DOHH2 (cell line): ENCODE measurements at regions not wholly inside any gene's neighbourhood (a gene's known extent, or its start where the extent isn't known, plus 50 kb on each side); places are given as distances from the start of the nearest gene placed in this dataset.

Experiments used
- EZH2phosphoT487 ChIP-seq: fragments of 200-600 bp; sonication (generic); IDR thresholded peaks from 2 replicates; pipeline ENCODE4 v1.6.1; 2017; ENCODE audit warnings: borderline replicate concordance, mild to moderate bottlenecking, antibody characterized with exemption, low read length, moderate library complexity, mixed read lengths
- TF ChIP-seq, protein P1 (sequence below): fragments of 200-600 bp; sonication (generic); IDR thresholded peaks from one replicate; pipeline ENCODE4 v1.5.1; 2014; ENCODE audit warnings: antibody characterized with exemption, mild to moderate bottlenecking, low read depth, low read length; ENCODE audit not compliant: poor library complexity, severe bottlenecking

DNA sequence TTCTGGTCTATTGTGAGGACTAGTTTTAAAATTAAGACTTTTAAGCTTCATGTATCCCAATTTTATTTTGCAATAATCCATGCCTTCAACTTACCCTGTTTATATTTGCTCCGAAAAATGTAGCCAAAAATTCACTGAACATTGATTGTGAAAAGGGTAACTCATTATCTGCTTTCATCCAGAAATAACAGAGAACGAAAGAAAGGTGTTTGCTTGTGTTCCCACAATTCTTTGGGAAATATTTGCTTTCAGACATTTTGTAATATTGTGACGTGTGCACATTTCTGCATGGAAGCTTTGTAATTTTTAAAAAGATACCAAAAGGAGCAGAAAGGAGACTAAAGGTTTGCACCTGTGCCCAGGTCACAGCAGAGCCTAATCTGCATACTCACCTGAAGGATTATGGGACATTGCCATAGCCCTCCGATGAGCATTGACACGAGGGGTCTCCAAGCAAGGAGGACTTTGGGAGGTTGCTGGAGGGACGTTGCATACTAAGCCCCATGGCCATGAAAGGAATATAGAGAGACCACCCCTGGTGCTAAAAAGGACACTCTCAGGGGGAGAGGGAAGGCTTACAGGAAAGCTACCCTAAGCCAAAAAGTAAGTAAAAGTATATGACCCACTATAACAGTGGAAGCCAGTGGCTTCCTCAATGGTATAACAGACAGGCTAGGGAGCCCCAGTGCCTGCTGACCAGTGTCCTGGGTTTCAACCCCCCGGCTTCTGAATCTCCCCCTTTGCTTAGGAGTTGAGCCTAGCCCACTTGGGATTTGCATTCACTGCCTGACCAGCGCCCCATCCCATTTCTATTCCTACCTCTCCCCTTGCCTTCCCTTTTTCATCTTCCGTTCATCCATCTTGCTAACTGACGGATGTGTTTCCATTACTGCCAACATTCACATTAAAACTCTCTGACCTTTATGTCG lies 148.6 kb upstream of the ZC3H12A start:
- TF ChIP-seq, protein P1, sequence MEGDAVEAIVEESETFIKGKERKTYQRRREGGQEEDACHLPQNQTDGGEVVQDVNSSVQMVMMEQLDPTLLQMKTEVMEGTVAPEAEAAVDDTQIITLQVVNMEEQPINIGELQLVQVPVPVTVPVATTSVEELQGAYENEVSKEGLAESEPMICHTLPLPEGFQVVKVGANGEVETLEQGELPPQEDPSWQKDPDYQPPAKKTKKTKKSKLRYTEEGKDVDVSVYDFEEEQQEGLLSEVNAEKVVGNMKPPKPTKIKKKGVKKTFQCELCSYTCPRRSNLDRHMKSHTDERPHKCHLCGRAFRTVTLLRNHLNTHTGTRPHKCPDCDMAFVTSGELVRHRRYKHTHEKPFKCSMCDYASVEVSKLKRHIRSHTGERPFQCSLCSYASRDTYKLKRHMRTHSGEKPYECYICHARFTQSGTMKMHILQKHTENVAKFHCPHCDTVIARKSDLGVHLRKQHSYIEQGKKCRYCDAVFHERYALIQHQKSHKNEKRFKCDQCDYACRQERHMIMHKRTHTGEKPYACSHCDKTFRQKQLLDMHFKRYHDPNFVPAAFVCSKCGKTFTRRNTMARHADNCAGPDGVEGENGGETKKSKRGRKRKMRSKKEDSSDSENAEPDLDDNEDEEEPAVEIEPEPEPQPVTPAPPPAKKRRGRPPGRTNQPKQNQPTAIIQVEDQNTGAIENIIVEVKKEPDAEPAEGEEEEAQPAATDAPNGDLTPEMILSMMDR = no peak
- no peak for TF ChIP-seq EZH2phosphoT487
